Astrocyte of the spinal cord (primary cell): ENCODE measurements at regions not wholly inside any gene's neighbourhood (a gene's known extent, or its start where the extent isn't known, plus 50 kb on each side); places are given as distances from the start of the nearest gene placed in this dataset.
"Not testable (repeated sequence)": the region's sequence is repeated elsewhere in the genome, so short reads cannot be mapped to it uniquely, and the experiment has no call there.

ENCODE experiments used
- DNase-seq: peaks from one replicate; pipeline ENCODE4 v3.0.0; 2011; ENCODE audit warnings: low read depth, low spot score
- H3K4me3 ChIP-seq: 2 replicates; pipeline ENCODE4 v1.5.1; 2011; ENCODE audit warnings: low read depth, mild to moderate bottlenecking, low read length, moderate library complexity
- in situ Hi-C: cut with HindIII; loops from 2 replicates; pipeline ENCODE4 v1.10.0; 2017; ENCODE audit warnings: low sequenced_read_pairs
- TF ChIP-seq, protein P1 (sequence below): IDR thresholded peaks from 2 replicates; pipeline ENCODE4 v1.5.1; 2012; ENCODE audit warnings: low read depth, mild to moderate bottlenecking, low read length, inconsistent platforms

DNA sequence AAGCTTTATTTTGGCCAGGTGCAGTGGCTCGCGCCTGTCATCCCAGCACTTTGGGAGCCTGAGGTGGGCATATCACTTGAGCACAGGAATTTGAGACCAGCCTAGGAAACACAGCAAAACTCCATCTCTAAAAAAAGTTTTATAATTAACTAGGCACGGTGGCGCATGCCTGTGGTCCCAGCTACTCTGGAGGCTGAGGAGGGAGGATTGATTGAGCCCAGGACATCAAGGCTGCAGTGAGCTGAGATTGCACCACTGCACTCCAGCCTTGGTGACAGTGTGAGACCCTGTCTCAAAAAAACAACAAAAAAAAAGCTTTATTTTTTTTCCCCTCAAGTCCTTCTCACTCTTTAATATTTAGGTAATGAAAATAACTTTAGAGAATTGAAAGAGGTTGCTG is 100.8 kb upstream of the CMC1 start:
- in situ Hi-C loops, result no loop called here
- TF ChIP-seq, protein P1, sequence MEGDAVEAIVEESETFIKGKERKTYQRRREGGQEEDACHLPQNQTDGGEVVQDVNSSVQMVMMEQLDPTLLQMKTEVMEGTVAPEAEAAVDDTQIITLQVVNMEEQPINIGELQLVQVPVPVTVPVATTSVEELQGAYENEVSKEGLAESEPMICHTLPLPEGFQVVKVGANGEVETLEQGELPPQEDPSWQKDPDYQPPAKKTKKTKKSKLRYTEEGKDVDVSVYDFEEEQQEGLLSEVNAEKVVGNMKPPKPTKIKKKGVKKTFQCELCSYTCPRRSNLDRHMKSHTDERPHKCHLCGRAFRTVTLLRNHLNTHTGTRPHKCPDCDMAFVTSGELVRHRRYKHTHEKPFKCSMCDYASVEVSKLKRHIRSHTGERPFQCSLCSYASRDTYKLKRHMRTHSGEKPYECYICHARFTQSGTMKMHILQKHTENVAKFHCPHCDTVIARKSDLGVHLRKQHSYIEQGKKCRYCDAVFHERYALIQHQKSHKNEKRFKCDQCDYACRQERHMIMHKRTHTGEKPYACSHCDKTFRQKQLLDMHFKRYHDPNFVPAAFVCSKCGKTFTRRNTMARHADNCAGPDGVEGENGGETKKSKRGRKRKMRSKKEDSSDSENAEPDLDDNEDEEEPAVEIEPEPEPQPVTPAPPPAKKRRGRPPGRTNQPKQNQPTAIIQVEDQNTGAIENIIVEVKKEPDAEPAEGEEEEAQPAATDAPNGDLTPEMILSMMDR, result no peak
- DNase-seq, result no peak
- H3K4me3 ChIP-seq, result no peak overlapping the region

DNA sequence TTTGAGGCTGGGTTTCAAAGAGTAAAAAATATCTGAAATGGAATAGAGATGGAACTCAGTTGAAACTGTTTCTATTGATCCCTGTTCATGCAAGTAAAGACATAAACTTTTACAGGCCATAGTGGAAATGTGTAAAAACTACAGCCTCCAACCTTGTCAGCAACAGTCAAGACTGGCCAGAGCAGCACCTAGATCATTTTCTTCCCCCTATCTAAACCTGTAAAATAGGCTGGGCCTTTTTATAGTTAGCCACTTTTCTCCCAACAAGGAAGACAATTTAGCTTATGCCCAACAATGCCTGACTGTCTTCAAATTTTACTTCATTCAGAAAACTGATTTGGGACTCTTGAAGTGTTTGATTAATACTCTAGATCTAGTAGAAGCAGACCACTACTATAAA is 91.5 kb upstream of the CMC1 start:
- no peak overlapping the region for H3K4me3 ChIP-seq
- in situ Hi-C loops, result no loop called here
- DNase-seq, result no peak
- TF ChIP-seq, protein P1, result no peak

GRCh38 chr3:28150465-28151206 is 90.8 kb upstream of the CMC1 start:
- no peak for DNase-seq
- TF ChIP-seq, protein P1, result no peak
- in situ Hi-C loops, result no loop called here
- no peak overlapping the region for H3K4me3 ChIP-seq

DNA sequence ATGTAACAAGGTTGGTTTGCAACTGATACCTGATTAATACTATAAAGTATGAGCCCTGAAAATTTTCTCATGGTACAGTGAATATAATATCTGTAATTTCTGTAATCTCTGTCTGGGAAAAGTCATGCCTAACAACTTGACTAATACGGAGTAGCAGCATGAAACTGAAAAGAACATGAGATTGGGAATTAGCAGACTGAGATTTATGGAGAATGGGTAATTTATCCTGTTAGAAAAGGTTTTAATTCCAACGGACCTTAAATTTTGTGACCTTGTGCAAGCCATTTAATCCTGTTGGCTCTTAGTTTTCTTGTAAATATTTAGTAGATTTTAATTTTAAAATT is 90.2 kb upstream of the CMC1 start:
- no peak for DNase-seq
- in situ Hi-C loops, result no loop called here
- H3K4me3 ChIP-seq, result no peak overlapping the region
- TF ChIP-seq, protein P1, result no peak

DNA sequence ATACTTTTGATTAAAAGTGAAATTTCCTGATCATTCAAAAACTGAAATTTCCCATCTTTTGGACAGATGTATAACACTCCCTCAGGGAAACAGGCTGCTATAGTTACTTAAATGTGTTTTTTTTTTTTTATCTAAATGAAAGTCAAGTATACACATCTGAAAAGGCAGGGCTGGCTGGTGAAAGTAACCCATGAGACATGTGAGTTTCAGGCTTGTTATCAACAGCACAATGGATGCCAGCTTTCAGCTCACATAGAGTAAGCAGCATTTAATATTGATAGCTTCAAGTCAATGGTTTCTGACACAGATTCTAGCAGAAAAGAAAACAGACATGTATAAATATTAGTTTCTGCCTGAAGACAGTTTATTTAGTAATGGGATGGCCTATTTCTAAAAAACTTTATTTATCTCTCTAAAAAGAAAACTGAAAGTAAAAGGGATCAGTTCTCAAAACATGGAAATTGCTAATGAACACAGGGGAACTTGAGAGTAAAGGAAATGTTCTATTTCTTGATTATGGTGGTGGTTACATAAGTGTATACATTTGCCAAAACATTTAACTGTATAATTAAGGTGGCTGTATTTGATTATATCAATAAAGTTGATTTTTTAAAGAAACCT is 89.7 kb upstream of the CMC1 start:
- in situ Hi-C loops, result no loop called here
- no peak overlapping the region for H3K4me3 ChIP-seq
- TF ChIP-seq, protein P1, result no peak
- no peak for DNase-seq

- DNase-seq, result no peak
- no peak overlapping the region for H3K4me3 ChIP-seq
- TF ChIP-seq, protein P1, result no peak
- in situ Hi-C loops, result no loop called here
These were observed 85.8 kb upstream of the CMC1 start for GRCh38 chr3:28155631-28156030.

DNA sequence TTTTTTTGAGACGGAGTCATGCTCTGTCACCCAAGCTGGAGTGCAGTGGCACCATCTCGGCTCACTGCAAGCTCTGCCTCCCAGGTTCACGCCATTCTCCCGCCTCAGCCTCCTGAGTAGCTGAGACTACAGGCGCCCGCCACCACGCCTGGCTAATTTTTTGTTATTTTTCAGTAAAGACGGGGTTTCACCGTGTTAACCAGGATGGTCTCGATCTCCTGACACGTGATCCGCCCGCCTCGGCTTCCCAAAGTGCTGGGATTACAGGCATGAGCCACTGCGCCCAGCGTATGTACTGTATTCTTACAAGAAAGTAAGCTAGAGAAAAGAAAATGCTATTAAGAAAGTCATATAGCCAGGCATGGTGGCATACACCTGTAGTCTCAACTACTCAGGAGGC is 84.8 kb upstream of the CMC1 start:
- in situ Hi-C loops, H3K4me3 ChIP-seq, DNase-seq: not testable (repeated sequence)
